Gastrocnemius medialis (tissue), 4 donors: ENCODE measurements at regions not wholly inside any gene's neighbourhood (a gene's known extent, or its start where the extent isn't known, plus 50 kb on each side); places are given as distances from the start of the nearest gene placed in this dataset.

Source experiments
- ATAC-seq, 2 donors: fragments of 150-250 bp; one replicate each; pipeline ENCODE4 v1.9.1; 2016
- DNase-seq, 2 donors: peaks; one replicate each; pipeline ENCODE4 v3.0.0-alpha.2; 2019
- H3K27ac ChIP-seq, 4 donors: fragments of 200-600 bp; sonication (generic); 1 replicate in 1 of 4; 2 replicates in 3 of 4; pipeline ENCODE4 v1.5.1; 2016 to 2018; ENCODE audit warnings: mild to moderate bottlenecking in 2 of 4, moderate library complexity in 1 of 4
- H3K27me3 ChIP-seq, 3 donors: fragments of 200-600 bp; sonication (generic) in 2 of 3; 1 replicate in 1 of 3; 2 replicates in 2 of 3; pipeline versions ENCODE4 v1.5.1 to v1.6.0; 2016 to 2019; ENCODE audit warnings: mild to moderate bottlenecking in 1 of 3, moderate library complexity in 1 of 3
- H3K36me3 ChIP-seq, 2 donors: fragments of 200-600 bp; sonication (generic) in 1 of 2; one replicate each; pipeline ENCODE4 v1.5.1; 2017 to 2018
- H3K4me1 ChIP-seq, 2 donors: fragments of 200-600 bp; sonication (generic) in 1 of 2; one replicate each; pipeline ENCODE4 v1.5.1; 2016 to 2017; ENCODE audit warnings: mild to moderate bottlenecking in 2 of 2
- H3K4me3 ChIP-seq, 4 donors: fragments of 200-600 bp; sonication (generic) in 3 of 4; 1 replicate in 1 of 4; 2 replicates in 3 of 4; pipeline ENCODE4 v1.5.1; 2016 to 2019; ENCODE audit warnings: mild to moderate bottlenecking in 2 of 4
- H3K9me3 ChIP-seq, 3 donors: fragments of 200-600 bp; sonication (generic) in 2 of 3; 1 replicate in 1 of 3; 2 replicates in 2 of 3; pipeline ENCODE4 v1.5.1; 2016 to 2019
- POLR2A ChIP-seq, 2 donors: fragments of 450-650 bp; IDR thresholded peaks; one replicate each; pipeline ENCODE4 v1.6.1; 2017; ENCODE audit warnings: antibody characterized with exemption in 2 of 2, mild to moderate bottlenecking in 2 of 2, moderate library complexity in 2 of 2
- in situ Hi-C, 4 donors: fragments of 200-750 bp; cut with MboI; loops; one replicate each; pipeline versions ENCODE4 v1.15.0 to v1.8.0; 2017; ENCODE audit warnings: low sequenced_read_pairs in 4 of 4
- intact Hi-C: fragments of 100-400 bp; cut with DNase I; formaldehyde crosslinking; loops from one replicate; pipeline ENCODE4 v1.15.1; 2023; ENCODE audit warnings: low total_unique reads
- TF ChIP-seq, protein P1 (sequence below), 5 experiments: fragments of 450-650 bp in 3 of 5; fragments of 200-600 bp in 2 of 5; sonication (generic) in 2 of 5; IDR thresholded peaks in 4 of 5; conservative IDR thresholded peaks in 1 of 5; 1 replicate in 4 of 5; 2 replicates in 1 of 5; pipeline ENCODE4 v1.5.1; 2016 to 2019; ENCODE audit warnings: antibody characterized with exemption in 5 of 5, mild to moderate bottlenecking in 3 of 5, moderate library complexity in 3 of 5

- H3K4me1 ChIP-seq = no peaks in the 10 kb centered on the region
- H3K27ac ChIP-seq = no peak overlapping the region
- intact Hi-C loops (no loop called here), in situ Hi-C loops (no loop called here)
- ATAC-seq (no peak), DNase-seq (no peak)
- H3K27me3 ChIP-seq = no peaks in the 10 kb centered on the region
- no peaks in the 10 kb centered on the region for H3K9me3 ChIP-seq
- TF ChIP-seq, protein P1, sequence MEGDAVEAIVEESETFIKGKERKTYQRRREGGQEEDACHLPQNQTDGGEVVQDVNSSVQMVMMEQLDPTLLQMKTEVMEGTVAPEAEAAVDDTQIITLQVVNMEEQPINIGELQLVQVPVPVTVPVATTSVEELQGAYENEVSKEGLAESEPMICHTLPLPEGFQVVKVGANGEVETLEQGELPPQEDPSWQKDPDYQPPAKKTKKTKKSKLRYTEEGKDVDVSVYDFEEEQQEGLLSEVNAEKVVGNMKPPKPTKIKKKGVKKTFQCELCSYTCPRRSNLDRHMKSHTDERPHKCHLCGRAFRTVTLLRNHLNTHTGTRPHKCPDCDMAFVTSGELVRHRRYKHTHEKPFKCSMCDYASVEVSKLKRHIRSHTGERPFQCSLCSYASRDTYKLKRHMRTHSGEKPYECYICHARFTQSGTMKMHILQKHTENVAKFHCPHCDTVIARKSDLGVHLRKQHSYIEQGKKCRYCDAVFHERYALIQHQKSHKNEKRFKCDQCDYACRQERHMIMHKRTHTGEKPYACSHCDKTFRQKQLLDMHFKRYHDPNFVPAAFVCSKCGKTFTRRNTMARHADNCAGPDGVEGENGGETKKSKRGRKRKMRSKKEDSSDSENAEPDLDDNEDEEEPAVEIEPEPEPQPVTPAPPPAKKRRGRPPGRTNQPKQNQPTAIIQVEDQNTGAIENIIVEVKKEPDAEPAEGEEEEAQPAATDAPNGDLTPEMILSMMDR (IDR thresholded peaks at IDR 0.05 in 4 of 5, conservative IDR thresholded peaks at IDR 0.05 in 1 of 5) = no peak
- no peak for TF ChIP-seq POLR2A (IDR thresholded peaks at IDR 0.05)
- H3K4me3 ChIP-seq = no peak overlapping the region
- H3K36me3 ChIP-seq = no peaks in the 10 kb centered on the region
These were observed 319.4 kb downstream of the SH2D1A start for GRCh38 chrX:124665621-124666400.

- ATAC-seq (no peak), DNase-seq (no peak)
- TF ChIP-seq, protein P1 (IDR thresholded peaks at IDR 0.05 in 4 of 5, conservative IDR thresholded peaks at IDR 0.05 in 1 of 5) = no peak
- TF ChIP-seq POLR2A (IDR thresholded peaks at IDR 0.05) = no peak
- Histone ChIP-seq H3K36me3 (no peaks in the 10 kb centered on the region), H3K9me3 (no peaks in the 10 kb centered on the region), H3K27me3 (no peaks in the 10 kb centered on the region), H3K4me3 (no peak overlapping the region), H3K4me1 (no peaks in the 10 kb centered on the region), H3K27ac (no peak overlapping the region)
- in situ Hi-C loops (no loop called here), intact Hi-C loops (no loop called here)
These were observed 332.8 kb downstream of the SH2D1A start for GRCh38 chrX:124679199-124679598.

DNA sequence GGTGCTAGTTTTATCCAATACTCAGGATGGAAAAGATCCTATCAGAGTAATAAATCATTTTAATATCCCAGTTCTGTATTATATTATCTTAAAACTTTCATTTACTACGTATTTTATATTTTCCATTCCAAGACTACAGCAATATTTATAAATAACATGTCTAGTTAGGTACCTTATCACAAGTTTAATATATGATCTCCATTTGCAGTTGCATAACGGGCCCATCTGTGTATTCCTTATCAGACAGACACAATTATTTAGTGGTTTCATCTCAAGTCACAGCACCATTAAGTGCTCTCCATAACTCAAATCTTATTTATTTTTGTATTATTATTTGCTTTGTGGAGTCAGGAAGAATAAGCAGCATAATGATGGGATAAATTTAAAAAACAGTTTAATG, 333.9 kb downstream of the SH2D1A start:
- Histone ChIP-seq H3K9me3 (no peaks in the 10 kb centered on the region), H3K4me3 (no peak overlapping the region), H3K27ac (no peak overlapping the region), H3K4me1 (no peaks in the 10 kb centered on the region), H3K27me3 (no peaks in the 10 kb centered on the region), H3K36me3 (no peaks in the 10 kb centered on the region)
- TF ChIP-seq POLR2A (IDR thresholded peaks at IDR 0.05) = no peak
- TF ChIP-seq, protein P1 (IDR thresholded peaks at IDR 0.05 in 4 of 5, conservative IDR thresholded peaks at IDR 0.05 in 1 of 5) = no peak
- no peak for DNase-seq
- no peak for ATAC-seq
- in situ Hi-C loops = no loop called here
- intact Hi-C loops = no loop called here

- H3K27ac ChIP-seq = no peak overlapping the region
- H3K9me3 ChIP-seq = no peaks in the 10 kb centered on the region
- DNase-seq = no peak
- intact Hi-C loops = no loop called here
- no peak overlapping the region for H3K4me3 ChIP-seq
- H3K36me3 ChIP-seq = no peaks in the 10 kb centered on the region
- H3K27me3 ChIP-seq = no peaks in the 10 kb centered on the region
- no peak for ATAC-seq
- in situ Hi-C loops = no loop called here
- TF ChIP-seq POLR2A (IDR thresholded peaks at IDR 0.05) = no peak
- TF ChIP-seq, protein P1 (IDR thresholded peaks at IDR 0.05 in 4 of 5, conservative IDR thresholded peaks at IDR 0.05 in 1 of 5) = no peak
- no peaks in the 10 kb centered on the region for H3K4me1 ChIP-seq
These were observed 344.1 kb downstream of the SH2D1A start for GRCh38 chrX:124690495-124690894.

DNA sequence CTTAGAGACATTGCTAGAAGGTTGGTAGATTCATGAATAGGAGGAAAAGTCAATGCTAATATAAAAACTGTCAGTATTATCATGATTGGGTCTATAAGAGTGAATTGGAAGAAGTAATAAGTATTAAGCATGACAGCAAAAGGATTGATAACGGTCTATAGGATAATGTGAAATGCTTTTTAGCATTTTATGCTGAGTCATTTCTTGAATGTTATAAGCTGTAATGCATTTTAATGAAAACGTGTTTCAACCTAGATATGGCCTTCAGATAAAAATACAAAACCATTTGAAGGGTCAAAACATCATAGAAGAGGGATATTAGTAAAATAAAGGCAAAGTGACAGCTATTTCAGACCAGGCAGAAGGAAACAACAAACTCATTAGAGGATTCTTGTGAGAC, 353.5 kb downstream of the SH2D1A start:
- ATAC-seq = no peak
- intact Hi-C loops = no loop called here

More for the DNA sequence above, 353.5 kb downstream of the SH2D1A start:
- in situ Hi-C loops = no loop called here
- Histone ChIP-seq H3K27ac (no peak overlapping the region), H3K27me3 (no peaks in the 10 kb centered on the region), H3K36me3 (no peaks in the 10 kb centered on the region), H3K9me3 (no peaks in the 10 kb centered on the region), H3K4me3 (no peak overlapping the region), H3K4me1 (no peaks in the 10 kb centered on the region)
- no peak for TF ChIP-seq POLR2A (IDR thresholded peaks at IDR 0.05)
- TF ChIP-seq, protein P1 (IDR thresholded peaks at IDR 0.05 in 4 of 5, conservative IDR thresholded peaks at IDR 0.05 in 1 of 5) = no peak
- no peak for DNase-seq
